Superior temporal gyrus (tissue), 1 donor: ENCODE measurements at regions not wholly inside any gene's neighbourhood (a gene's known extent, or its start where the extent isn't known, plus 50 kb on each side); places are given as distances from the start of the nearest gene placed in this dataset.
A peak's percentile ranks its signal among the peaks of the same experiment; 100 is the strongest.
"Not testable (repeated sequence)": the region's sequence is repeated elsewhere in the genome, so short reads cannot be mapped to it uniquely, and the experiment has no call there.

Source experiments
- DNase-seq: peaks from one replicate; pipeline ENCODE4 v3.0.0-alpha.2; 2016; ENCODE audit errors: extremely low spot score

- not testable (repeated sequence) for DNase-seq
These were observed 80.3 kb downstream of the ANXA5 start for GRCh38 chr4:121616449-121616848.

- DNase-seq: no peak
These were observed 82.7 kb downstream of the ANXA5 start for GRCh38 chr4:121614101-121614500.

GRCh38 chr4:121599049-121599448, 97.7 kb downstream of the ANXA5 start:
- DNase-seq: no peak

- DNase-seq: no peak
These were observed 99.3 kb downstream of the ANXA5 start for GRCh38 chr4:121597346-121597934.

GRCh38 chr4:121594796-121595526, 101.8 kb downstream of the ANXA5 start:
- DNase-seq: no peak

GRCh38 chr4:121593760-121594159, 103.0 kb downstream of the ANXA5 start:
- DNase-seq: no peak

- not testable (repeated sequence) for DNase-seq
These were observed 104.5 kb downstream of the ANXA5 start for GRCh38 chr4:121592257-121592656.

- DNase-seq: no peak
These were observed 111.9 kb downstream of the ANXA5 start for GRCh38 chr4:121584836-121585235.

GRCh38 chr4:121583396-121583795, 113.4 kb downstream of the ANXA5 start:
- DNase-seq: no peak

- no peak for DNase-seq
These were observed 114.5 kb downstream of the ANXA5 start for GRCh38 chr4:121582296-121582695.

- not testable (repeated sequence) for DNase-seq
These were observed 121.4 kb downstream of the ANXA5 start for GRCh38 chr4:121575392-121575791.

- DNase-seq: no peak
These were observed 122.2 kb downstream of the ANXA5 start for GRCh38 chr4:121574618-121575017.

GRCh38 chr4:121567748-121568147, 129.0 kb downstream of the ANXA5 start:
- DNase-seq: no peak

- no peak for DNase-seq
These were observed 131.9 kb downstream of the ANXA5 start for GRCh38 chr4:121564840-121565375.

- DNase-seq: no peak
These were observed 134.0 kb downstream of the ANXA5 start for GRCh38 chr4:121562811-121563210.

GRCh38 chr4:121555315-121556107, 141.3 kb downstream of the ANXA5 start:
- peak; percentile 4 for DNase-seq

- DNase-seq: peak; percentile 5
These were observed 142.4 kb downstream of the ANXA5 start for GRCh38 chr4:121554382-121554781.

GRCh38 chr4:121551881-121552280, 144.9 kb downstream of the ANXA5 start:
- DNase-seq: no peak

- DNase-seq: no peak
These were observed 145.5 kb downstream of the ANXA5 start for GRCh38 chr4:121551271-121551670.

GRCh38 chr4:121541696-121542095, 155.1 kb downstream of the ANXA5 start:
- DNase-seq: no peak

- no peak for DNase-seq
These were observed 154.5 kb upstream of the QRFPR start for GRCh38 chr4:121535351-121535750.

GRCh38 chr4:121534187-121534586, 153.4 kb upstream of the QRFPR start:
- DNase-seq: no peak
